Activated T-helper 2 cell treated with anti-CD3 and anti-CD28 coated beads, Interferon-gamma antibody, Interleukin-2, Interleukin-4, amounts not matched to agents 10 μg/mL and 5 μg/mL and 100 μg/mL, durations not matched to agents 14 hours and 24 hours and 36 hours (primary cell): ENCODE measurements at regions not wholly inside any gene's neighbourhood (a gene's known extent, or its start where the extent isn't known, plus 50 kb on each side); places are given as distances from the start of the nearest gene placed in this dataset.
A peak's percentile ranks its signal among the peaks of the same experiment; 100 is the strongest.

Experiments
- DNase-seq: peaks from one replicate; pipeline ENCODE4 v3.0.0; 2021; ENCODE audit warnings: low spot score
- H3K27ac Mint-ChIP-seq: one replicate; pipeline ENCODE4 v1.8.0; 2021; ENCODE audit warnings: mixed read lengths
- H3K27me3 Mint-ChIP-seq: one replicate; pipeline ENCODE4 v1.8.0; 2021; ENCODE audit warnings: low read depth, mixed read lengths
- H3K36me3 Mint-ChIP-seq: one replicate; pipeline ENCODE4 v1.8.0; 2021; ENCODE audit warnings: low read depth, mixed read lengths
- H3K4me1 Mint-ChIP-seq: one replicate; pipeline ENCODE4 v1.8.0; 2021; ENCODE audit warnings: low read depth, mixed read lengths
- H3K4me3 Mint-ChIP-seq: one replicate; pipeline ENCODE4 v1.8.0; 2021; ENCODE audit warnings: low read depth, mild to moderate bottlenecking, moderate library complexity, mixed read lengths
- H3K9me3 Mint-ChIP-seq: one replicate; pipeline ENCODE4 v1.8.0; 2021; ENCODE audit warnings: mixed read lengths
- intact Hi-C: fragments of 100-400 bp; cut with micrococcal nuclease; formaldehyde crosslinking; loops from one replicate; pipeline ENCODE4 v1.15.1; 2023

- H3K36me3 Mint-ChIP-seq: peaks cover 33% of the 10 kb centered on the region
- peak; percentile 75 for DNase-seq
- peak overlapping the region; percentile 98 for H3K4me3 Mint-ChIP-seq
- no peaks in the 10 kb centered on the region for H3K27me3 Mint-ChIP-seq
- peak overlapping the region; percentile 97 for H3K27ac Mint-ChIP-seq
- H3K4me1 Mint-ChIP-seq: peaks cover 54% of the 10 kb centered on the region
- no peaks in the 10 kb centered on the region for H3K9me3 Mint-ChIP-seq
- intact Hi-C loops: loop anchor here (1.0 to 5.0 kb wide), 11 partner anchors 35 to 393 kb away; partner anchors contain the start of gene MKLN1
Measured at GRCh38 chr7:131107337-131108211, 220.1 kb upstream of the MKLN1 start.

- H3K36me3 Mint-ChIP-seq: peaks cover 28% of the 10 kb centered on the region
- H3K27ac Mint-ChIP-seq: peak overlapping the region; percentile 97
- peaks cover 4% of the 10 kb centered on the region for H3K27me3 Mint-ChIP-seq
- H3K4me1 Mint-ChIP-seq: peaks cover 58% of the 10 kb centered on the region
- intact Hi-C loops: loop anchor here (1.0 to 5.0 kb wide), 10 partner anchors 36 to 392 kb away; partner anchors contain the start of gene MKLN1
- H3K9me3 Mint-ChIP-seq: no peaks in the 10 kb centered on the region
- DNase-seq: peak; percentile 50
- H3K4me3 Mint-ChIP-seq: peak overlapping the region; percentile 98
Measured at GRCh38 chr7:131108212-131108940, 219.3 kb upstream of the MKLN1 start.

- no peak for DNase-seq
- Mint-ChIP-seq H3K27ac (peak overlapping the region; percentile 97), H3K36me3 (peaks cover 20% of the 10 kb centered on the region), H3K27me3 (peaks cover 5% of the 10 kb centered on the region), H3K4me3 (peak overlapping the region; percentile 98), H3K4me1 (peaks cover 50% of the 10 kb centered on the region), H3K9me3 (no peaks in the 10 kb centered on the region)
- intact Hi-C loops: loop anchor here (2.0 to 5.0 kb wide), 4 partner anchors 36 to 392 kb away; no protein-coding TSS in a partner anchor
Measured at GRCh38 chr7:131109011-131109758, 218.5 kb upstream of the MKLN1 start.

- H3K27me3 Mint-ChIP-seq: peaks cover 9% of the 10 kb centered on the region
- intact Hi-C loops: loop anchor here (2.0 to 5.0 kb wide), 4 partner anchors 37 to 391 kb away; no protein-coding TSS in a partner anchor
- DNase-seq: peak; percentile 70
- H3K4me3 Mint-ChIP-seq: peak overlapping the region; percentile 98
- H3K9me3 Mint-ChIP-seq: no peaks in the 10 kb centered on the region
- peaks cover 14% of the 10 kb centered on the region for H3K36me3 Mint-ChIP-seq
- H3K4me1 Mint-ChIP-seq: peaks cover 44% of the 10 kb centered on the region
- peak overlapping the region; percentile 97 for H3K27ac Mint-ChIP-seq
Measured at GRCh38 chr7:131109759-131110296, 217.8 kb upstream of the MKLN1 start.

- peaks cover 10% of the 10 kb centered on the region for H3K36me3 Mint-ChIP-seq
Measured at GRCh38 chr7:131110297-131111080, 217.2 kb upstream of the MKLN1 start.

GRCh38 chr7:131111081-131111576, 216.5 kb upstream of the MKLN1 start:
- H3K36me3 Mint-ChIP-seq: peaks cover 10% of the 10 kb centered on the region
- DNase-seq: no peak
- peaks cover 43% of the 10 kb centered on the region for H3K4me1 Mint-ChIP-seq
- no peaks in the 10 kb centered on the region for H3K9me3 Mint-ChIP-seq
- intact Hi-C loops: no loop called here
- H3K4me3 Mint-ChIP-seq: peak overlapping the region; percentile 98
- H3K27ac Mint-ChIP-seq: peak overlapping the region; percentile 82
- peaks cover 15% of the 10 kb centered on the region for H3K27me3 Mint-ChIP-seq

More at GRCh38 chr7:131110297-131111080, 217.2 kb upstream of the MKLN1 start:
- Mint-ChIP-seq H3K27ac (peak overlapping the region; percentile 82), H3K4me1 (peaks cover 41% of the 10 kb centered on the region), H3K4me3 (peak overlapping the region; percentile 98), H3K27me3 (peaks cover 13% of the 10 kb centered on the region), H3K9me3 (no peaks in the 10 kb centered on the region)
- intact Hi-C loops: no loop called here
- DNase-seq: no peak

GRCh38 chr7:131111792-131112191, 215.9 kb upstream of the MKLN1 start:
- Mint-ChIP-seq H3K9me3 (no peaks in the 10 kb centered on the region), H3K27me3 (peaks cover 15% of the 10 kb centered on the region), H3K4me1 (peaks cover 41% of the 10 kb centered on the region), H3K27ac (no peak overlapping the region), H3K36me3 (peaks cover 6% of the 10 kb centered on the region), H3K4me3 (no peak overlapping the region)
- no peak for DNase-seq
- intact Hi-C loops: no loop called here

- Mint-ChIP-seq H3K4me1 (peaks cover 41% of the 10 kb centered on the region), H3K36me3 (peaks cover 3% of the 10 kb centered on the region), H3K4me3 (no peak overlapping the region), H3K27ac (no peak overlapping the region), H3K9me3 (peaks cover 2% of the 10 kb centered on the region), H3K27me3 (peaks cover 15% of the 10 kb centered on the region)
- intact Hi-C loops: no loop called here
- no peak for DNase-seq
Measured at GRCh38 chr7:131112431-131112830, 215.2 kb upstream of the MKLN1 start.

- Mint-ChIP-seq H3K4me3 (no peak overlapping the region), H3K4me1 (peaks cover 22% of the 10 kb centered on the region), H3K27ac (no peak overlapping the region), H3K27me3 (peaks cover 15% of the 10 kb centered on the region), H3K36me3 (peaks cover 10% of the 10 kb centered on the region), H3K9me3 (peaks cover 21% of the 10 kb centered on the region)
- intact Hi-C loops: no loop called here
- no peak for DNase-seq
Measured at GRCh38 chr7:131115340-131115739, 212.3 kb upstream of the MKLN1 start.

GRCh38 chr7:131117439-131117838, 210.2 kb upstream of the MKLN1 start:
- Mint-ChIP-seq H3K36me3 (peaks cover 10% of the 10 kb centered on the region), H3K27ac (no peak overlapping the region), H3K4me3 (no peak overlapping the region), H3K4me1 (peaks cover 11% of the 10 kb centered on the region), H3K27me3 (peaks cover 15% of the 10 kb centered on the region), H3K9me3 (peaks cover 21% of the 10 kb centered on the region)
- no peak for DNase-seq
- intact Hi-C loops: no loop called here

GRCh38 chr7:131119381-131119780, 208.3 kb upstream of the MKLN1 start:
- Mint-ChIP-seq H3K9me3 (peaks cover 21% of the 10 kb centered on the region), H3K4me3 (no peak overlapping the region), H3K27me3 (peaks cover 8% of the 10 kb centered on the region), H3K4me1 (peaks cover 6% of the 10 kb centered on the region), H3K27ac (no peak overlapping the region), H3K36me3 (peaks cover 10% of the 10 kb centered on the region)
- intact Hi-C loops: no loop called here
- DNase-seq: no peak
